T follicular helper cell (primary cell): ENCODE measurements at regions not wholly inside any gene's neighbourhood (a gene's known extent, or its start where the extent isn't known, plus 50 kb on each side); places are given as distances from the start of the nearest gene placed in this dataset.
"Not testable (repeated sequence)": the region's sequence is repeated elsewhere in the genome, so short reads cannot be mapped to it uniquely, and the experiment has no call there.

ENCODE experiments used
- DNase-seq: peaks from one replicate; pipeline ENCODE4 v3.0.0-alpha.2; 2020; ENCODE audit warnings: low read depth

DNA sequence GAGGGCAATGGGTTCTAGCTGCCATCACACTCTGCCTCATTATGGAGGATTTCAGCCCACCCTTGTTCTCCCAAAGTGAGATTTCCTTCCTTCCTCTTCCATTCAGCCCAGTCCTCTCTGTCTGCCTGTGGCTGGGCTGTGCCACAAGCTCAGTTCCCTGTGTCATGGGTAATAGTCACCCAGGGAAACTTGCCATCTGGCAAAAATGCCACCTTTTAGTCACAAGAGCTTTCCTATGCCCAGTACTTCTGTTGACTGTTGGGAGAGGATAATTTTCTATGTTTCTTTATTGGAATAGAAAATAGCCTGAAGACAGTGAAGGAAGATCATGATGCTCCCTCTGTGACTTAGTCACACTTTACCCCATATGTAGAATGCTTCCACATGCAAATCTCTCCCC lies 71.4 kb downstream of the TLR4 start:
- DNase-seq: no peak

DNA sequence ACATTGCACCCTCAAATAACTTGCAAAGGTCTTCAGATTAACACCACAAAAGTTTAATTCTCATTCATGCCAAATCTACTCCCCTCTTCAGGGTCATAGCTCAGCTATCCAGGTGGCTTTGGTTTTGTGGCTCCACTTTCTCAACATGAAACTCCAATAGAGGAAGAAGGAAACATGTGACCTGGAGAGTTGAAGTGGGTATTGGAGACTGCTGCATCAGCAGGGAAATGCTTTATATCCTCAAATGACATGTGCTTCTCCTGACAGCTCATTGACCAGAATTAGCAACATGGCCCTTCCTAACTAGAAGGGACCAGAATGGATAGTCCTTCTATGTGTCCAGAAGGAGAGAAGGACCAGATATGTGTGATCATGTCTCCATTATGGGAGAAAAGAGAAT lies 73.6 kb downstream of the TLR4 start:
- no peak for DNase-seq

DNA sequence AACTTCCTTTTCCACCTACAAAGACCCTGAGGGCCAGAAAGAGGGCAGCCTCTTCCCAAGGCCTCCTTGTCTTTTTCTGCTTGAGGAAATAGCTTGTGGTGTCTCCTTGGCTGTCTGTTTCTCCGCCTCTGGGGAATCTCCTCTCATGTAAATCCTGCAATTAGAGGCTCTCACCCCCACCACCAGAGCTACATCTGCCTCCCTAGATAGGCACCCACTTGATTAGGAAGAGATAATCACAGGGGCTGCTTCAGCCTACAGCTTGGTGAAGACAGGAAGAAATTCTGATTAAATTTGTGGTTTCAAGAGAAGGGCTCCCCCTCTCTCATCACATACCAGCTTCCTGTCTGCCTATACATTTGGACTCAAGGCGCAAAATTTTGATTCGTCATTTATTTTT lies 75.6 kb downstream of the TLR4 start:
- DNase-seq: no peak

DNA sequence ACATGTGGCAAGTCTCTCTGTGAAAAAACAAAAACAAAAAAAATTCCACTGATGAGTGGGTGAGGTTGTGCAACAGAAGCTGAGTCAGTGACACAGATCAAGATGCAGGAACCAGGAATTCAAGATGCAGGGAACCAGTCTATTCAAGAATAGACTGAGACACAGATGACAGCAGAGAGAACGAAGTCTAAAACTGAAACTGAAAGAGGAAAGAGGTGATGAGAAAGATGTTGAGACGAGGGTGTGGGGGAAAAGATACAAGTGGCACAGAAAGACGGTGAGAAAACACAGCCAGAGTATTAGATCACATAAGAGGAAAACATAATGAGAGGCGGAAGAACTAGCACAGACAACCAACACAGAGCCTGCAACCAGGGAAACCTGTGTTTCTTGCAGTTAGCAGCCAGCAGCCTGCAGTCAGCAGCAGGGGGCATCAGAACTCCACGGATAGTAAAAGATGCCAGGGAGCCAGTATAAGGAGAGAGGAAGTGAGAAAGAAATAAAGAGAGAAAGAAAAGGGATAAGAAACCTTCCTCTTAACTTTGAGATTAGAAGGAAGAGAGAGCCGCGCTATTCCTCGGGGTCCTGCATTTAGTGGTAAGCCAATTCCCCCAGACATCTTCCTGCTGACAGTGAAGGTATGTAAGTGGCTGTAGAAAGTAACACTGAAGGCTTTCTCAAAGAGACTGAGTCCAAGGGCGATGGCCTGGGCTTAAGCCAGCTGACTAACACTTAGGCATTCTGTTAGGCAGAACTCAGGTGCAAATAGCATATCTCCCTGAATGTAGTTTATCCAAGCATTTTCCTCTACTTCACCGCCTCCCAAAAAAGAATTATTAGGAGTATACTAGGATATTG lies 79.0 kb downstream of the TLR4 start:
- peak; percentile 27 for DNase-seq

- no peak for DNase-seq
These were observed 79.6 kb downstream of the TLR4 start for GRCh38 chr9:117783828-117784227.

DNA sequence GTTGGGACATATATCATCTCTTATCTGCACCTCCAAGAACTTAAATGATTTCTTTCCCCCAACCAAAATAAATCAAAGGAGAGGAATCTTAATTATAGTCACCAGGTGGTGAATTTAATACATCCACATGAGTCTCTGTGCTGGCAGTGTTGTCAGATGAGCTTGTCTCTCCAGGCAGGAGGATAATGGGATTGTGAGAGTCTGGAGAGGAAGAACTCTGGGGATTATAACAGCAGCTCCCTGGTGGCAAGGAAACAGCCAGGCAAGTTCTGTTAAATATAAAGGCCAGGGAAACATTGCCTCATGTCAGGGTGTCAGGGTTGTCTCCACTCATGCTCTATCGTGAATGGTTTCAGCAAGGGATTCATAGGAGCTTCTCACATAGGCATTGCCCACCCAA lies 80.8 kb downstream of the TLR4 start:
- no peak for DNase-seq

- no peak for DNase-seq
These were observed 83.5 kb downstream of the TLR4 start for GRCh38 chr9:117787746-117788145.

GRCh38 chr9:117795271-117795670 lies 91.1 kb downstream of the TLR4 start:
- no peak for DNase-seq

DNA sequence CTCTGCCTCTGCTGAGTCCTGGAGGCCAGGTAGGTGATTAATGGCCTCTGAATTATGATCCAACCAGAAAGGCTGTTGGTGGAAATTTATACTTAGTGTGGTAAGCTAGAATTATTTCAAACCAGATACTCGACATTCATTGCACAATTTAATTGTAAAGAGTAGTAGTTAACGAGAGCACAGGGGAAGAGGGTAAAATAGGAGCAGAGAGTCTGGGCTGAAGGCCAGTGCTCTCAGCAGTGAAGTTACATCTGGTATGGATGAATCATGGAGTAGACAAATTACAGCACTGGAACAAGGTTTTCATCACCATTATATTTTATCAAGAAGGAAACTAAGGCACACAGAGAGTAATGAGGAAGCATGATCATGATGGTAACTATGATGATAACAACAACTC lies 92.5 kb downstream of the TLR4 start:
- no peak for DNase-seq

DNA sequence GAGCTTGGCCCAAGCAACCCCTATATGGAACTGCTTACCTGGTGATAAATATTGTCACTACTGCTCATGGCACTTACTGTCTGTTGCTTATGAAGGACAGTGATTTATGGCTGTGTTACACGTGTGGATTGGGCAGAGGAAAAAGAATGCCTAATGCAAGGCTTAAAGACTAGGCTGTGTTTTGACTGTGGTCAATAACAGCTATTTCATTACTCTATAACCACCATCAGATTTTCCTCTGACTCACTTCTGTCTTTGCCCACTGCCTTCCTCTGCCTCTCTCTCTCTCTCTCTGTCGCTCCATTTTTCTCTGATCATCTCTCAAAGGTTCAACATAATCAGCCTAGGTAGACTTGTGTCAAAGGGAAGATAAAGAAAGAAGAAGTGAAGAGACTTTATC lies 96.2 kb downstream of the TLR4 start:
- DNase-seq: no peak

DNA sequence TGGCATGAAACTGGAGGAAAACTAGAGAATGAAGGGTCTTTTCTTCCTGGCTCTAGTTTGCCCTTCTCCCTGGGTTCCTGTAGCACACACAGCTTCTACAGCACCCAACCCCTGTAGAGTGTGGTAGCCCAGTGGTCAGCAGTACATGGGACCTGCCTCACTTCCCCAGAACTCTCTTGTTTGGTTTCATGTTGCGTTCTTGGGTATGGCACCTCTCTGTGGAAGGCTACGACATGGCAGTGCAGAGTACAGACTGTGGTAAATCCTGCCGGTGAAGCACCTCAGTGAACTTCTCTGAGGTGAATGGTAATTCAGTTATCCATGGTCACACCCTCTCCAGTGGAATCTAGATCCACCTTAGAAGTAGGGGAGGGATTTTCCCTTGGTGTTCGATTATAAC lies 105.5 kb downstream of the TLR4 start:
- DNase-seq: no peak

DNA sequence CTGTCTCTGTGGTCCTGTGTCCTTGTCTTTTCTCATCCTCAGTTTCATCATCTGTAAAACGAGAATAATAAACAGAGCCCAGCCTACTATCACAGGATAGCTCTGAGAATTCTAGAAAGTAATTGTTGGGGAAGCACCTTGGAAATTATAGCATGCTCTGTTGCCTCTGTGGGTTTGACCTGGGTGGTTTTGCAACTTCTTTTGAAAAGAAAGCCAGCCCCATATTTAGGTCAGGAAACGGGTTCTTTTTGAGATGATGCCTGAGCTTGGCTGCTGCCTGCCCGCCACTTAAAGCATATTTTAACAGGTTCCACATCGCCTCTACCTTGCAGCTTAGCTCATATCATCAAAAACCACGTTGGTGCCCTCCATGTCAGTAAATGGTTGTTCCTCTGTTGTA lies 111.1 kb downstream of the TLR4 start:
- no peak for DNase-seq

- no peak for DNase-seq
These were observed 111.7 kb downstream of the TLR4 start for GRCh38 chr9:117815948-117816347.

DNA sequence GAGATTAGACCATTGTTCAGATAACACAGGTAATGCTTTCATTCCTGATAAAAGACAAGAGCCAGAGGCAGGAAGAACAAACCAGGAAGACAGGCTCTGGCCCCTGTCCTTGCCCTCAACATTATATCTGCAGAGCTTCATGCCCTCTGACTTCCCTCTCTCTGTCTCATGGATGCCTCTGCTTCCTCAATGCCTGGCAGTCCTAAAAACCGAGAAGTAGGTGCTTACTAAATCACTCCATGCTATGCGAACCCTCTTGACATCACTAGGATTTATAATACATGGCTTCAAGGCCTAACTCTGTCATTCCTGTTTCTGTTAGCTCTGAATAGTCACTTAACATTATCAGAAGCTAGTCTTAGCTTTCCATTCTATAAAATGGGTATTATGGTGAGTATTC lies 117.8 kb downstream of the TLR4 start:
- DNase-seq: no peak

DNA sequence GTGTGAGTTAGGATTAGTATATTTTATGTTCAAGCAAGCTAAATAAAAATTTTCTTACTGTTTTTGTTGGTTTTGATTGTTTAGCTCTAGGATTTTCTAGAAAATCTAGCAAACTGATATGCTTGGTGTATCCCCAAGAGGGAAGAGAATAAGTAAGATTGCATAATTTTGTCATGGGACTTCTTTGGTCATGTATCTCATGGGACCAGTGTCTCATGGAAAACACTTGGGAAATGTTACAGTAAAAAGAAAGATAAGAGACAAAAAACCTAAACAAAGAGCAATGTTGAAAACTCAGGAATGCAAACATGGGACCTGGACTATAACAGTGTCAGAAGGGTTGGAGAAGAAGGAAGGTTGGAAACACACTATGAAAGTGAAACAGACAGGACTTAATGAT lies 119.4 kb downstream of the TLR4 start:
- DNase-seq: no peak

DNA sequence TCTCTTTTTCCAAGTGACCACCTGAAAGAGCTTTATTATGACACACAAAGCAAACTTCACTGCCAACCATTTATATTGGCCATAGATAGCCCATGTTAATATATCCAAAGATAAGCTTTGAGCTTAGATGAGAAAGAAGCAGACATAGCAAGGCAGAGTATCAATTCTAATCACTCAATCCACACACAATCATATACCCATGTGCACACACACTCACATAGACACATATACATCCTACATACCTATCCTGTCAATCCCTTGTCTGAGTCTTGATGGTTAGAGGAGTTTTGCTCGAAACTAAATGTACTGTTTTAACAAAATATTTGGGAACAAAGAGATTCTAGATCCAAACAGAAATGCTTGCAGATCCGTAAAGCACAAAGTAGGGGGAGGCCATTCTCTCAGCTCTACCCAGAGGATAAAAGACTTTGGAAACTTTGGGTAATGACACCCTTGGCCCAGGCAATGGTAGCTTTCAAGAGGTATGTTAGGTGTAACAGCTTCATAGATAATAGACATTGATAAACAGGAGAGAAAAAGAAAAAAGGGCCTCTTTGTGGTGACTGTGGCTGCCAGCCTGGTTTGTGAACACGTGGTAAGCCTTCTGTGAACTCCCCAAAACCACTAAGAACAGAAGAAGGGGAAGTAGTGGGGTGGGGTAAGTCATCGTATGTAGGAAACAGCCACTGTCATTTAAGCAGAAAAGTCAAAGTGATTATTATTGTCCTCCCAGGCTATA lies 121.6 kb downstream of the TLR4 start:
- peak; percentile 6 for DNase-seq

- no peak for DNase-seq
These were observed 122.6 kb downstream of the TLR4 start for GRCh38 chr9:117826837-117827236.

GRCh38 chr9:117827456-117827855 lies 123.3 kb downstream of the TLR4 start:
- DNase-seq: no peak

DNA sequence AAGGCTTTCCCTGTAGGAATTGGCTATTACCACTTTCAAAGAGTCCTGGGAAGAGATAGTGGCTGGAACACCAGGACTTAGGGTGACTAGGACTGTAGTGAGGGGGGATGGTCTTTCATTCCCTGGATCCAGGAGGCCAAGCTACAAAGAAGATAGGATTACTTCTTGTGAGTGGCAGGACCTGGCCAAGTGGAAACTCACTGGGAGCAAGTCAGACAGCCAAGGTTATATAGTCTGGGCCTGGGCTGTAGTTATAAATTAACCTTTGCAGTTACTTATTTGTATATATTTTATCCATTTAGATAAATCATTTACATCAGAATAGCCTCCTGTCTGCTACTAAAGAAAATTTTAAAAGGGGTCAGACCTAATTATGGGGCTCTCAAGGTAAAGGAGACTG lies 124.3 kb downstream of the TLR4 start:
- no peak for DNase-seq

GRCh38 chr9:117835798-117836197 lies 131.6 kb downstream of the TLR4 start:
- DNase-seq: no peak

GRCh38 chr9:117839862-117840261 lies 135.7 kb downstream of the TLR4 start:
- DNase-seq: no peak

GRCh38 chr9:117851836-117852461 lies 147.7 kb downstream of the TLR4 start:
- not testable (repeated sequence) for DNase-seq

GRCh38 chr9:117858561-117858960 lies 154.4 kb downstream of the TLR4 start:
- DNase-seq: no peak
